Common myeloid progenitor, CD34-positive (primary cell): ENCODE measurements at regions not wholly inside any gene's neighbourhood (a gene's known extent, or its start where the extent isn't known, plus 50 kb on each side); places are given as distances from the start of the nearest gene placed in this dataset.

Source experiments
- CTCF ChIA-PET: fragments of 350-600 bp; sonication (Branson Sonifier 250); formaldehyde crosslinking; loops from one replicate; lab custom pipeline; 2021; ENCODE audit warnings: antibody characterized with exemption; lab: Charles Lee
- POLR2A ChIA-PET: fragments of 350-600 bp; sonication (Branson Sonifier 250); formaldehyde crosslinking; loops from one replicate; lab custom pipeline; 2021; ENCODE audit warnings: antibody characterized with exemption; lab: Charles Lee
- DNase-seq, 3 donors: peaks; one replicate each; pipeline versions ENCODE4 v3.0.0 to v3.0.0-alpha.2; 2013
- H3K27ac ChIP-seq, 2 experiments: 1 replicate in 1 of 2; 2 replicates in 1 of 2; pipeline ENCODE4 v1.7.0; 2013; ENCODE audit warnings: inconsistent platforms in 2 of 2, low read length in 2 of 2, mild to moderate bottlenecking in 2 of 2, low read depth in 1 of 2, moderate library complexity in 1 of 2; ENCODE audit not compliant: severe bottlenecking in 2 of 2, insufficient read depth in 1 of 2, poor library complexity in 1 of 2
- H3K27me3 ChIP-seq, 5 experiments: replicated peaks in 2 of 5; 1 replicate in 3 of 5; 2 replicates in 2 of 5; pipeline versions ENCODE4 v1.6.1 to v1.7.0; 2013; ENCODE audit warnings: low read length in 4 of 5, mild to moderate bottlenecking in 2 of 5, moderate library complexity in 2 of 5, inconsistent platforms in 1 of 5; ENCODE audit not compliant: insufficient read depth in 5 of 5, control insufficient read depth in 4 of 5
- H3K36me3 ChIP-seq, 4 experiments: 1 replicate in 2 of 4; 2 replicates in 2 of 4; pipeline versions ENCODE4 v1.6.1 to v1.7.0; 2013; ENCODE audit warnings: low read length in 3 of 4, control low read depth in 1 of 4, mild to moderate bottlenecking in 1 of 4; ENCODE audit not compliant: control insufficient read depth in 4 of 4, insufficient read depth in 4 of 4
- H3K4me1 ChIP-seq, 4 experiments: 1 replicate in 3 of 4; 2 replicates in 1 of 4; pipeline versions ENCODE4 v1.6.1 to v1.7.1; 2013; ENCODE audit warnings: low read length in 3 of 4, mild to moderate bottlenecking in 3 of 4, control low read depth in 1 of 4, inconsistent platforms in 1 of 4, moderate library complexity in 1 of 4; ENCODE audit not compliant: control insufficient read depth in 4 of 4, insufficient read depth in 4 of 4; ENCODE audit errors: control extremely low read depth in 1 of 4
- H3K4me3 ChIP-seq, 7 experiments: 1 replicate in 4 of 7; 2 replicates in 3 of 7; pipeline versions ENCODE4 v1.5.1 to v1.7.0; 2013; ENCODE audit warnings: mild to moderate bottlenecking in 7 of 7, low read length in 6 of 7, moderate library complexity in 6 of 7, inconsistent platforms in 2 of 7, low read depth in 2 of 7, control low read depth in 1 of 7; ENCODE audit not compliant: insufficient read depth in 4 of 7, control insufficient read depth in 1 of 7; ENCODE audit errors: extremely low read depth in 1 of 7
- H3K9me3 ChIP-seq, 5 experiments: 1 replicate in 4 of 5; 2 replicates in 1 of 5; pipeline versions ENCODE4 v1.6.1 to v1.7.1; 2013; ENCODE audit warnings: low read length in 4 of 5, mild to moderate bottlenecking in 2 of 5, inconsistent platforms in 1 of 5, low read depth in 1 of 5, moderate library complexity in 1 of 5; ENCODE audit not compliant: control insufficient read depth in 4 of 5, insufficient read depth in 2 of 5; ENCODE audit errors: control extremely low read depth in 1 of 5
- WGBS: methylation state at CpG from one replicate; pipeline ENCODE4 v1.1.5; 2013; ENCODE audit not compliant: insufficient coverage; 5-methylcytosine and 5-hydroxymethylcytosine counted together

DNA sequence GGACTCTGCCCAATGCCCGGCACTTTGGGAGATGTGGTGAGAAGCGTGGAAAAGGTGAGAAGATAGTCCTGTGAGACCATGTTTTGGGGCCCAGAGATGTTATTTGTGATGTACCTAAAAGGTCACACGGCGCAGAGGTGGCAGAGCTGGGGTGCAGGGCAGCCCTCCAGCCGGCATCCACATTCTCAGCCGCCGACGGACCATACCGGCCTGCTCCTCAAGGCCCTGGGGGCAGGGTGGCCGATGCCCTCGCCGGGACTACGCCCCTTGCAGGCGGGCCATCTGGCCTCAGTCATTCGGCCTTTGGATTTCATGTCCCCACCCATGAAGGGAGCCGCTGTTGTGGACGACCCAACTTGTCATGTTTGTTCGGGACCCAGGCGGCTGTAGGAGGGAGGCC is 131.4 kb upstream of the GSE1 start:
- POLR2A ChIA-PET, result no interaction called here
- no peak for DNase-seq
- peaks cover 0 to 37% (median 14%) of the 10 kb centered on the region in 4 experiments for H3K4me1 ChIP-seq
- H3K9me3 ChIP-seq, result no peaks in the 10 kb centered on the region
- WGBS, result 93% methylated on average over 19 of the region's 19 CpGs
- CTCF ChIA-PET, result interaction anchor here (0.9 to 1.6 kb wide), 3 partner anchors 31 to 81 kb away, joined by 3 to 6 read pairs (median 4); no protein-coding TSS in a partner anchor
- no peaks in the 10 kb centered on the region for H3K27me3 ChIP-seq
- H3K4me3 ChIP-seq, result no peak overlapping the region
- H3K36me3 ChIP-seq, result no peaks in the 10 kb centered on the region
- no peak overlapping the region for H3K27ac ChIP-seq

DNA sequence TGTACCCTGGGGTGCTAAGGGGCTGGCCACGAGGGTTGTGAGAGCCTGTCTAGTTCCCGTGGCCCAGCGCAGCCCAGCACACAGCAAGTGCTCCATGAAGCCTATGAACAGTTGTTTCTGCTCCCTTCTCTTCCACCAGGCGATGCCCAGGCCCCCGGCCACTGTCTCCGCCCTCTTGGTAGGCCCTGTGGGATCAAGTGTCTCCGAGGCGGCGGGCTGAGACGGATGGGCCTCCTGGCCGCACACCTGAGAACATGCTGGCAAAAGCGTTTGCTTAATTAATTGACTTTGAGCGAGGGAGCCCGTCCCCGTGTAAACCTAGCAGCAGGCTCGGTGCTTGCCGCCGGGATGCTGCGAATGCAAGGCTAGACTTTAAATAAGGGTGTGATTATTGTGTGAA is 129.7 kb upstream of the GSE1 start:
- no peaks in the 10 kb centered on the region for H3K36me3 ChIP-seq
- POLR2A ChIA-PET, result no interaction called here
- no peak overlapping the region for H3K4me3 ChIP-seq
- H3K27me3 ChIP-seq, result no peaks in the 10 kb centered on the region
- CTCF ChIA-PET, result no interaction called here
- no peaks in the 10 kb centered on the region for H3K9me3 ChIP-seq
- H3K27ac ChIP-seq, result no peak overlapping the region
- DNase-seq, result no peak
- H3K4me1 ChIP-seq, result peaks cover 0 to 47% (median 18%) of the 10 kb centered on the region in 4 experiments
- 95% methylated on average over 19 of the region's 19 CpGs for WGBS

DNA sequence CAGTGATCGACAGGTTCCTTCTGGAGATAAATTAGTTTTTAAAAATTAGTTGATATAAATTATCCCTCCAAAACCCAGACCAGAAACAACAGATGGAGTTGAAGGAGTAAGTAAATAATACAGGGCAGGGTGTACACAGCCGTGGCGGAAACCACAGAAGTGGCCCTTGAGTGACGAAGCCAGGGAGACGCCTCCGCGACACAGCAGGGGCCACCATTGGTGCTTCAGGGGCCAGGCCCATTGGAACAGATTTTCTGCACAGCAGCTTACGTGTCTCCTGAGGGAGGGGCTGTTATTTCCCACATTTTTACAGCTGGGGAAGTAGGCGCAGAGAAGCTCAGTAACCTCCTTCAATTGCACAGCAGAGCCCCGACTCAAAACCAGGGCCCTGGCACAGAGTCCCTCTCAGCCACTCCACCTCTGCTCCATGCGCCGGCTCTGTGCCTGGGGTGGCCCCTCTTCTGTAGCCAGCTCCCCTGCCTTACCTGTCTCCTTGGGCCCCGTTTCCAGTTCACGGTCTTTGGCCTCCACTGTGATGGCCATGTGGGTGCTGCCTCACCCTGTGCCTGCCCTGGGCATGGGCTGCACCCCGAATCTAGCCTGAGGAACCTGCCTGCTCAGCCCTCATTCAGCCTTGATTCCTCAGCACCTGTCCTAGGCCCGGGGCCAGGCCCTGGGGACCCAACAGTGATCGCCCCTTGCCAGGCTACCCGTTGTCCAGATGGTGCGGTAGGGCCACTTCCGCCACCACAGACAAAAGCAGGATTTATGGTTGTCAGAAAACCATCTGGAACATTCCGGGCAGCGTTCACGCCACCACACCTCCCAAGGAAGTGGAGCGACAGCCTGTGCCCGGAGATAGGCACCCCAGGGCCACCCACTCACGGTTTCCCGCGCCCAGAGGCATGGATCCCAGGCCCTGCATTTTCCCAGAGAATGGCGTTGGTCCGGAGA is 128.5 kb upstream of the GSE1 start:
- Histone ChIP-seq H3K36me3 (no peaks in the 10 kb centered on the region), H3K27ac (no peak overlapping the region), H3K9me3 (no peaks in the 10 kb centered on the region), H3K27me3 (no peaks in the 10 kb centered on the region), H3K4me1 (peaks cover 0 to 49% (median 22%) of the 10 kb centered on the region in 4 experiments), H3K4me3 (no peak overlapping the region)
- WGBS, result 54% methylated on average over 29 of the region's 30 CpGs
- DNase-seq, result peak; percentile 42 to 94 (median 93)
- ChIA-PET POLR2A (no interaction called here), CTCF (interaction anchor here (1.0 to 1.4 kb wide), 3 partner anchors 11 to 125 kb away, joined by 3 to 4 read pairs (median 4); no protein-coding TSS in a partner anchor)

DNA sequence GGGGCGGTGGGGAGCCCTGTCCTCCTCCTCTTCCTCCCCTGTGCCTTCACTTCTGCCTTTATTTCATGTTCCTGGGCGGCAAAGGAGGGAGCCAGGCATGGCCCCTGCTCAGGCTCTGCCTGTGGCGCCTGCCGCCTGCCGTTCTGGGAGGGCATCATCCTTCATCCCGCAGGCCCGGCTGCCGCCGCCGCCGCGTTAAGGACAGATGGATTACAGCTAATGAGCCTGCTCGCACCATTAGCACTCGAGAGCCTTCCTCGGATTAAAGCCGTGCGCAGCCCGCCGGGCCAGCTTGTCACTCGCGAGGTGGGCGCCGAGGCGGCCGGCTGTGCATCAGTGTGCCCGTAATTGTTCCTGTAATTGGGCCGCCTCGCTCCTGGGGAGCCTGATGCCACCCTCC is 127.7 kb upstream of the GSE1 start:
- WGBS, result 90% methylated on average over 28 of the region's 28 CpGs
- ChIA-PET POLR2A (no interaction called here), CTCF (interaction anchor here (1.0 to 1.4 kb wide), 6 partner anchors 9 to 124 kb away, joined by 3 to 4 read pairs (median 3); no protein-coding TSS in a partner anchor)
- no peak overlapping the region for H3K4me3 ChIP-seq
- no peak for DNase-seq
- no peaks in the 10 kb centered on the region for H3K9me3 ChIP-seq
- H3K27me3 ChIP-seq, result no peaks in the 10 kb centered on the region
- no peaks in the 10 kb centered on the region for H3K36me3 ChIP-seq
- H3K4me1 ChIP-seq, result peaks cover 0 to 49% (median 22%) of the 10 kb centered on the region in 4 experiments
- H3K27ac ChIP-seq, result no peak overlapping the region

DNA sequence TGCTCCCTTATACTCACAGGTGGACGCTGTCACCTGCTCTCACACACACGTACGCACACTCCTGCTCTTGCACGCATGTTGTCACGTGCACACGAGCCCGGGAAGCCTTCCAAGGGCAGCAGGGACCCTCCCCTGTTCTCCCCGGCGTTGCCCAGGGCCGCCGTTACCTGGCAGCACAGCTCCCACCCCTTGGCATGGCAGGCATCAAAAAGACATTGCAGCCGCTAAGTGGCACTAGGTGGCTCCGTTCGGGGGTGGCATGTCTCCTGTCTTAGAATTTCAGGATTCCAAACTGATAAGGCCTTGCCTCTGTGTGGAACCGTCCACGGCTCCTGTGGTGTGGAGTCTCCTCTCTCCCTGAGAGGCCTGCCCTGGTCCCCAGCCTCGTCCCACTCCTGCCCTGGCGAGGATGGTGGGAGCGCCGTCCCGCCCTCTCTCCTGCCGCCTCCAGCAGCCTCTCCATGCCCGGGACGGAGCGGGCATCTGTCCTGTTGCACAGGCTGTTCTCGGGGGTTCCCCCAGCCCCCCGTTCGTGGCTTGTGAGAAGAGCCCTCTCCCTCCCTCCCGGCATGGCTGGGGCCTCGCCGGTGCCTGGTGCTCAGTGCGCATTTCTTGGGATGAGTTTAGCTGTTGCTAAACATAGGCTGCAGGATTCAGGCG is 126.7 kb upstream of the GSE1 start:
- 93% methylated on average over 28 of the region's 33 CpGs for WGBS
- no peak for DNase-seq
- Histone ChIP-seq H3K27ac (no peak overlapping the region), H3K4me3 (no peak overlapping the region), H3K4me1 (peaks cover 0 to 55% (median 21%) of the 10 kb centered on the region in 4 experiments), H3K36me3 (no peaks in the 10 kb centered on the region), H3K9me3 (no peaks in the 10 kb centered on the region), H3K27me3 (no peaks in the 10 kb centered on the region)
- ChIA-PET POLR2A (no interaction called here), CTCF (interaction anchor here (1.0 to 2.4 kb wide), 4 partner anchors 8 to 63 kb away, joined by 3 to 4 read pairs (median 3); no protein-coding TSS in a partner anchor)

DNA sequence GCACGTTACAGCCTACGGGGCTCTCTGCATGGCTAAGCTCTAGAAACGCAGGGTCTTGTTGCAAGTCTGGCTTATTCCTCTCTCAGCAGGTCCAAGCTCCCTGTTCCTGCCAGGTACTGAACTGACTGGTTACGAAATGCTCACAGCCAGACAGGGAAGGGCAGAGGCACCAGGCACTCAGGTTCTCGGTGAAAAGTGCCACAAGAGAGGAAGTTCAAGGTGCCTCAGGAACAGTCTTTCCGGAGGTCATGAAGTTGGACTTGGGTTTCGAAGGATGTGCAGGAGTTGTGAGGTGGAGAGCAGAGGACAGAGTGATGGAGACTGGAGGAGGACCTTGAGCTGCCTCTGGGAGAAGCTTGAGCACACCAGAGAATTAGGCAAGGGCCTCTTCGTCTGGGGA is 124.7 kb upstream of the GSE1 start:
- POLR2A ChIA-PET, result interaction anchor here (0.8 to 1.3 kb wide), 2 partner anchors 65 to 99 kb away, joined by 3 to 6 read pairs; no protein-coding TSS in a partner anchor
- Histone ChIP-seq H3K27me3 (no peaks in the 10 kb centered on the region), H3K36me3 (no peaks in the 10 kb centered on the region), H3K27ac (no peak overlapping the region), H3K4me1 (peaks cover 0 to 65% (median 29%) of the 10 kb centered on the region in 4 experiments), H3K4me3 (no peak overlapping the region), H3K9me3 (no peaks in the 10 kb centered on the region)
- CTCF ChIA-PET, result interaction anchor here (0.7 to 3.9 kb wide), 14 partner anchors 10 to 122 kb away, joined by 3 to 29 read pairs (median 4); no protein-coding TSS in a partner anchor
- no peak for DNase-seq
- 74% methylated on average over 8 of the region's 8 CpGs for WGBS
